DOHH2 (cell line): ENCODE measurements at regions not wholly inside any gene's neighbourhood (a gene's known extent, or its start where the extent isn't known, plus 50 kb on each side); places are given as distances from the start of the nearest gene placed in this dataset.

ENCODE experiments used
- H3F3A ChIP-seq: fragments of 200-600 bp; sonication (generic), shearing (Covaris generic); 2 replicates; pipeline ENCODE4 v1.6.0; 2016; ENCODE audit warnings: antibody characterized with exemption, mild to moderate bottlenecking; ENCODE audit not compliant: control insufficient read depth, insufficient read depth
- H3K27ac ChIP-seq: fragments of 200-600 bp; sonication (generic); 2 replicates; pipeline ENCODE4 v1.5.1; 2014; ENCODE audit warnings: low read depth, mild to moderate bottlenecking, low read length, moderate library complexity
- H3K27me3 ChIP-seq: fragments of 200-600 bp; sonication (generic); 2 replicates; pipeline ENCODE4 v1.6.1; 2014; ENCODE audit warnings: mild to moderate bottlenecking, low read length, mixed read lengths; ENCODE audit not compliant: control insufficient read depth
- H3K36me3 ChIP-seq: fragments of 200-600 bp; sonication (generic); 2 replicates; pipeline ENCODE4 v1.6.1; 2014; ENCODE audit warnings: mild to moderate bottlenecking, low read length, moderate library complexity, mixed read lengths; ENCODE audit not compliant: control insufficient read depth
- H3K4me1 ChIP-seq: fragments of 200-600 bp; sonication (generic); 2 replicates; pipeline ENCODE4 v1.6.1; 2014; ENCODE audit warnings: mild to moderate bottlenecking, low read length, mixed read lengths; ENCODE audit not compliant: control insufficient read depth
- H3K4me2 ChIP-seq: fragments of 200-600 bp; sonication (generic); 2 replicates; pipeline ENCODE4 v1.6.0; 2014; ENCODE audit warnings: mild to moderate bottlenecking, low read length, moderate library complexity
- H3K4me3 ChIP-seq: fragments of 200-600 bp; sonication (generic); 2 replicates; pipeline ENCODE4 v1.5.1; 2014; ENCODE audit warnings: mild to moderate bottlenecking, low read length, mixed read lengths
- H3K79me2 ChIP-seq: fragments of 200-600 bp; sonication (generic); 2 replicates; pipeline ENCODE4 v1.6.1; 2014; ENCODE audit warnings: mild to moderate bottlenecking, low read length, mixed read lengths; ENCODE audit not compliant: control insufficient read depth
- H3K9me2 ChIP-seq: fragments of 200-600 bp; sonication (generic); replicated peaks from 2 replicates; pipeline ENCODE4 v1.6.1; 2014; ENCODE audit warnings: mild to moderate bottlenecking, low read length, mixed read lengths; ENCODE audit not compliant: control insufficient read depth
- H3K9me3 ChIP-seq: fragments of 200-600 bp; sonication (generic); 2 replicates; pipeline ENCODE4 v1.6.1; 2014; ENCODE audit warnings: antibody characterized with exemption, low read length, mixed read lengths; ENCODE audit not compliant: control insufficient read depth, insufficient read depth
- H4K20me1 ChIP-seq: fragments of 200-600 bp; sonication (generic); 2 replicates; pipeline ENCODE4 v1.6.0; 2014; ENCODE audit warnings: low read depth, mild to moderate bottlenecking, antibody characterized with exemption, low read length, moderate library complexity; ENCODE audit not compliant: control insufficient read depth, insufficient read depth
- EZH2phosphoT487 ChIP-seq: fragments of 200-600 bp; sonication (generic); IDR thresholded peaks from 2 replicates; pipeline ENCODE4 v1.6.1; 2017; ENCODE audit warnings: borderline replicate concordance, mild to moderate bottlenecking, antibody characterized with exemption, low read length, moderate library complexity, mixed read lengths
- TF ChIP-seq, protein P1 (sequence below): fragments of 200-600 bp; sonication (generic); IDR thresholded peaks from one replicate; pipeline ENCODE4 v1.5.1; 2014; ENCODE audit warnings: antibody characterized with exemption, mild to moderate bottlenecking, low read depth, low read length; ENCODE audit not compliant: poor library complexity, severe bottlenecking

DNA sequence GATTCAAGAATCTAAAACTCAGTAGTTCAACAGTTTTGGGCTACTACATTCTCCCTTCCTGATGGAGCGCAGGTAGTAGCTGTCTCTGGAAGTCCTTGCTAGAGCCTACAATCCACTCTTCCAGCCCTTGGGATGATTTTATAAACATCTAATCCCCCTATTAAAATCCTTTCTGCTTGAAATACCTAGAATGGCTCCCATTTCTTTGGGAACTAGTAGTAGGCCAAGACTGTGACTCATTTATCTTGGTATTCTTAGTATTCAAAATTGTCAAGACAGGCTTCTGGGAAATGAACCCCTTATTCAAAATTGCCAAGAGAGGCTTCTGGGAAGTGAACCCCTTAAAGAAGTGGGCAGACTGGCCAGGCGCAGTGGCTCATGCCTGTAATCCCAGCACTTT lies 142.5 kb upstream of the FGGY start:
- H4K20me1 ChIP-seq, result no peaks in the 10 kb centered on the region
- no peaks in the 10 kb centered on the region for H3K79me2 ChIP-seq
- H3K4me3 ChIP-seq, result no peak overlapping the region
- no peaks in the 10 kb centered on the region for H3K36me3 ChIP-seq
- H3F3A ChIP-seq, result no peaks in the 10 kb centered on the region
- no peaks in the 10 kb centered on the region for H3K9me2 ChIP-seq
- no peaks in the 10 kb centered on the region for H3K4me1 ChIP-seq
- H3K27ac ChIP-seq, result no peak overlapping the region
- H3K9me3 ChIP-seq, result peaks cover 11% of the 10 kb centered on the region; the same call in 1 of the 2 replicates
- H3K27me3 ChIP-seq, result peaks cover 9% of the 10 kb centered on the region; the same call in 1 of the 2 replicates
- no peak overlapping the region for H3K4me2 ChIP-seq
- TF ChIP-seq EZH2phosphoT487, result no peak
- TF ChIP-seq, protein P1, sequence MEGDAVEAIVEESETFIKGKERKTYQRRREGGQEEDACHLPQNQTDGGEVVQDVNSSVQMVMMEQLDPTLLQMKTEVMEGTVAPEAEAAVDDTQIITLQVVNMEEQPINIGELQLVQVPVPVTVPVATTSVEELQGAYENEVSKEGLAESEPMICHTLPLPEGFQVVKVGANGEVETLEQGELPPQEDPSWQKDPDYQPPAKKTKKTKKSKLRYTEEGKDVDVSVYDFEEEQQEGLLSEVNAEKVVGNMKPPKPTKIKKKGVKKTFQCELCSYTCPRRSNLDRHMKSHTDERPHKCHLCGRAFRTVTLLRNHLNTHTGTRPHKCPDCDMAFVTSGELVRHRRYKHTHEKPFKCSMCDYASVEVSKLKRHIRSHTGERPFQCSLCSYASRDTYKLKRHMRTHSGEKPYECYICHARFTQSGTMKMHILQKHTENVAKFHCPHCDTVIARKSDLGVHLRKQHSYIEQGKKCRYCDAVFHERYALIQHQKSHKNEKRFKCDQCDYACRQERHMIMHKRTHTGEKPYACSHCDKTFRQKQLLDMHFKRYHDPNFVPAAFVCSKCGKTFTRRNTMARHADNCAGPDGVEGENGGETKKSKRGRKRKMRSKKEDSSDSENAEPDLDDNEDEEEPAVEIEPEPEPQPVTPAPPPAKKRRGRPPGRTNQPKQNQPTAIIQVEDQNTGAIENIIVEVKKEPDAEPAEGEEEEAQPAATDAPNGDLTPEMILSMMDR, result no peak

DNA sequence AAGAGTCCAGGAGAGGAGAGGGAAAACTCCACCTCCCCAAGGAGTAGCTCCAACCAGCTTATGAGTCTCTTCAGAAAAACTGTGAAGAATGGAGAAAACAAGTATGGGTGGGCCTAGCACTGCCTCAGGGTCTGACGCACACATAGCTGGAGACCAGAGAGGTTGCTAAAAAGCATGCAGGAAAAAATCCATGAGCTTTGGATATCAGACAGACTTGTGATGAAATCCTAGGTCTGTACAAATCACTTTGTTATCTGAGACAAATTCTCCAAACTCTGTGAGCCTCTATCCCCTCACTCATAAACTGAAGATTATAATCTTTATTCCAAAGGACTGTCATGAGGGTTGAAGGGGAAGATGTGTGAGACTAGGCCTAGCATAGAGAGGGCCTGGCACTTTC lies 141.5 kb upstream of the FGGY start:
- TF ChIP-seq, protein P1, result no peak
- no peak for TF ChIP-seq EZH2phosphoT487
- peaks cover 11% of the 10 kb centered on the region; the same call in 1 of the 2 replicates for H3K9me3 ChIP-seq
- no peaks in the 10 kb centered on the region for H3K36me3 ChIP-seq
- no peaks in the 10 kb centered on the region for H3K9me2 ChIP-seq
- H3F3A ChIP-seq, result no peaks in the 10 kb centered on the region
- peaks cover 9% of the 10 kb centered on the region; the same call in 1 of the 2 replicates for H3K27me3 ChIP-seq
- no peak overlapping the region for H3K4me2 ChIP-seq
- no peaks in the 10 kb centered on the region for H3K4me1 ChIP-seq
- H3K79me2 ChIP-seq, result no peaks in the 10 kb centered on the region
- H3K27ac ChIP-seq, result no peak overlapping the region
- H4K20me1 ChIP-seq, result no peaks in the 10 kb centered on the region
- no peak overlapping the region for H3K4me3 ChIP-seq

DNA sequence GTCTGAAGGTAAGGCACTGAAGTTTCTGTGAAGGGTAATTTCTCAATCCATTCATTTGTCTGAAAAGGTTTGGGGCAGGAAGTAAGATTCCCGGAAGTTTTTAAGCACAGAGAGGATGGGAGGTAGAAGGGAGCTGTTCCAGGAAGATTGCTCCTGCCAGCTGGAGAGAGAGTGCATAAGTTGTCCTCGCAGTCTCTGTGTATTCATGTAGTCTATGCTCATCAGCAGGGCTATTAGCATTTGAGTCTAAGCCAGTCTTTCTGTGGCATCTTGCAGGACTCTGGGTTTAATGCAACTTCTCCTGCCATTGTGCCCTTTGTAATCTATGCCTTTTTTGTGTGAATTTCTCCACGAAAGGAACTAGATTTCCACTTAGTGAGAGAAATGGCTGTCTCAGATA lies 140.8 kb upstream of the FGGY start:
- TF ChIP-seq EZH2phosphoT487, result no peak
- TF ChIP-seq, protein P1, result no peak

More for the DNA sequence above, 140.8 kb upstream of the FGGY start:
- Histone ChIP-seq H4K20me1 (no peaks in the 10 kb centered on the region), H3K4me3 (no peak overlapping the region), H3K4me2 (no peak overlapping the region), H3K36me3 (no peaks in the 10 kb centered on the region), H3K27me3 (peaks cover 4% of the 10 kb centered on the region; the same call in 1 of the 2 replicates), H3F3A (no peaks in the 10 kb centered on the region), H3K9me3 (peaks cover 11% of the 10 kb centered on the region; the same call in 1 of the 2 replicates), H3K27ac (no peak overlapping the region), H3K9me2 (no peaks in the 10 kb centered on the region), H3K79me2 (no peaks in the 10 kb centered on the region), H3K4me1 (no peaks in the 10 kb centered on the region)
